H1 (cell line): ENCODE measurements at regions not wholly inside any gene's neighbourhood (a gene's known extent, or its start where the extent isn't known, plus 50 kb on each side); places are given as distances from the start of the nearest gene placed in this dataset.

Experiments
- ASH2L ChIP-seq: fragments of 200-600, 300-600 bp; sonication (generic); IDR thresholded peaks from one replicate; pipeline ENCODE4 v1.7.1; 2017; ENCODE audit warnings: low read length
- CEBPB ChIP-seq: IDR thresholded peaks from 2 replicates; pipeline ENCODE4 v1.6.1; 2012; ENCODE audit warnings: low read depth, low read length
- CHD7 ChIP-seq: fragments of 300-600 bp; sonication (generic); IDR thresholded peaks from 2 replicates; pipeline ENCODE4 v1.7.1; 2012; ENCODE audit warnings: low read length, moderate library complexity, mild to moderate bottlenecking, inconsistent platforms; ENCODE audit not compliant: insufficient replicate concordance
- CTBP2 ChIP-seq: IDR thresholded peaks from 2 replicates; pipeline ENCODE4 v1.7.0; 2011; ENCODE audit warnings: borderline replicate concordance, mild to moderate bottlenecking, moderate library complexity, mixed read lengths, low read length; ENCODE audit not compliant: insufficient read depth, insufficient read length
- SIN3A ChIP-seq, 2 experiments: IDR thresholded peaks in 1 of 2; conservative IDR thresholded peaks in 1 of 2; 2 replicates each; pipeline ENCODE4 v1.6.1; 2011 to 2012; ENCODE audit warnings: low read length in 2 of 2, improper control_type of control experiment in 1 of 2, low read depth in 1 of 2, mild to moderate bottlenecking in 1 of 2
- SP2 ChIP-seq: IDR thresholded peaks from 2 replicates; pipeline ENCODE4 v1.6.1; 2012; ENCODE audit warnings: mild to moderate bottlenecking, low read length, inconsistent platforms

- TF ChIP-seq CHD7: no peak
- TF ChIP-seq SP2: no peak
- TF ChIP-seq SIN3A (conservative IDR thresholded peaks at IDR 0.05 in 1 of 2, IDR thresholded peaks at IDR 0.05 in 1 of 2; ENCODE audit: low read depth in 1 of 2, low read length in 2 of 2): no peak
- TF ChIP-seq CTBP2: no peak
- no peak for TF ChIP-seq CEBPB
- no peak for TF ChIP-seq ASH2L
Measured at GRCh38 chr19:28889941-28890670, 322.8 kb downstream of the UQCRFS1 start (continued).
